Esophagus (tissue), 2 donors: ENCODE measurements at regions not wholly inside any gene's neighbourhood (a gene's known extent, or its start where the extent isn't known, plus 50 kb on each side); places are given as distances from the start of the nearest gene placed in this dataset.

Experiments used
- H3K27ac ChIP-seq, 2 donors: one replicate each; pipeline ENCODE4 v1.5.1; 2013; ENCODE audit warnings: low read depth in 2 of 2, mild to moderate bottlenecking in 2 of 2, inconsistent platforms in 1 of 2, low read length in 1 of 2, moderate library complexity in 1 of 2
- H3K27me3 ChIP-seq, 2 donors: one replicate each; pipeline ENCODE4 v1.6.1; 2013; ENCODE audit warnings: low read length in 2 of 2, control low read depth in 1 of 2, mild to moderate bottlenecking in 1 of 2; ENCODE audit not compliant: insufficient read depth in 2 of 2, control insufficient read depth in 1 of 2
- H3K36me3 ChIP-seq, 2 donors: one replicate each; pipeline ENCODE4 v1.6.1; 2013; ENCODE audit warnings: low read length in 1 of 2; ENCODE audit not compliant: control insufficient read depth in 2 of 2, insufficient read depth in 2 of 2
- H3K4me1 ChIP-seq, 2 donors: one replicate each; pipeline ENCODE4 v1.6.1; 2013; ENCODE audit warnings: low read length in 1 of 2; ENCODE audit not compliant: control insufficient read depth in 2 of 2, insufficient read depth in 2 of 2
- H3K4me3 ChIP-seq, 2 donors: one replicate each; pipeline ENCODE4 v1.5.1; 2013; ENCODE audit warnings: low read length in 2 of 2, mild to moderate bottlenecking in 2 of 2, low read depth in 1 of 2, moderate library complexity in 1 of 2
- H3K9me3 ChIP-seq, 2 donors: one replicate each; pipeline ENCODE4 v1.6.1; 2013; ENCODE audit warnings: mild to moderate bottlenecking in 2 of 2, low read depth in 1 of 2, low read length in 1 of 2, moderate library complexity in 1 of 2; ENCODE audit not compliant: control insufficient read depth in 2 of 2, insufficient read depth in 1 of 2
- WGBS, 2 donors: extraction: QIAGEN DNeasy Blood & Tissue Kit; methylation state at CpG; one replicate each; pipeline ENCODE4 v1.1.7; 2013; 5-methylcytosine and 5-hydroxymethylcytosine counted together
- donor health status: healthy with polysubstance abuse.
- donor health status: Bipolar disorder and iron deficiency.

DNA sequence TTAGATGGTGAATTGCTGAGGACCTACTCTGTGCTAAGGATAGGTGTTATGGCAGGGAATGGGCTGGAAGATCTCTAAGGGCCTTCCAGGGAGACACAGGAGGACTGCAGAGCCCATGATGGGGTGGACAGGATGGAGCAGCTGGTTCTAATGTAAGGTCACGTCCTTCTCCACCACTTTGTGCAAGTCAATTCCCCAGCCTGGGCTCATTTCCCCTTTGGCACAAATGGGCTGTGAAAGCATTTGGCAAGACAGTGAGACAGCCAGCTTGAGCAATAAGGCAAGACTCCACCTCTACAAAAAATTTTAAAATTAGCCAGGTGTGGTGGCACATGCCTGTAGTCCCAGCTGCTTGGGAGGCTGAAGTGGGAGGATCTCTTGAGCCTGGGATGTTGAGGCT is 81.4 kb upstream of the THY1 start:
- H3K36me3 ChIP-seq, result no peaks in the 10 kb centered on the region

DNA sequence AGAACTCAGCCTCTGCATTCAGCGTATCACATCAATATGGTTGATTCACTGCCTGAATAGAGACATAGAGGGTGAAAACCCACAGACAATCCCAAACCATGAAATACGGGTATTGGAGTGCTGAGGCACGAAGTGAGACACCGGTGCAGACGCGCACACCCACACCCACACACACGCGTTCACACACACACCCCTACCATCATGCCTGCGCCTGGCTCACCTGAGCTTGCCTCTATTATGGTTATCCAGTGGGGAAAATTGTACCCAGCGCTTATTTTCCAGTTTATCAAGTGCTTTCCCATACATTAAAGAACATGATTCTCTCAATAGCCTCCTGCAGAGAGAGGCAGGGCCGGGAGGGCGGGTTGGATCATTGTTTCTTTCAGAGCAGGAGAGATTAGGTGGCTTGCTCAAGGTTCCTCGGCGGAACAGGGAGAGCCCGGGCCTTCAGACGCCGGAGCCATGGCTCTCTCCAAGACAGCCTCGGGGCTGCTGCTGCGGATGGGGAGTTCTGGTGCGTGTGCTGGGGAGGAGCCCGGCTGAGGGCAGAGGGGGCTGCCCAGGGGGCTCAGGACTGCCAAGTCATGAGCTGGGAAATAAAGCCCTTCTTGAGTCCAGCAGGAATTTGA is 78.9 kb upstream of the THY1 start:
- Histone ChIP-seq H3K9me3 (peaks cover 0 to 2% of the 10 kb centered on the region in 2 donors), H3K36me3 (no peaks in the 10 kb centered on the region), H3K27me3 (no peaks in the 10 kb centered on the region), H3K4me1 (no peaks in the 10 kb centered on the region), H3K27ac (no peak overlapping the region), H3K4me3 (no peak overlapping the region)
- WGBS, 2 donors, result 60 to 65% methylated on average over 21 of the region's 21 CpGs

More for the DNA sequence above, 81.4 kb upstream of the THY1 start:
- 69 to 75% methylated on average over 1 of the region's 1 CpG for WGBS, 2 donors
- Histone ChIP-seq H3K9me3 (peaks cover 0 to 2% of the 10 kb centered on the region in 2 donors), H3K27ac (no peak overlapping the region), H3K27me3 (no peaks in the 10 kb centered on the region), H3K4me3 (no peak overlapping the region), H3K4me1 (peaks cover 0 to 3% of the 10 kb centered on the region in 2 donors)

DNA sequence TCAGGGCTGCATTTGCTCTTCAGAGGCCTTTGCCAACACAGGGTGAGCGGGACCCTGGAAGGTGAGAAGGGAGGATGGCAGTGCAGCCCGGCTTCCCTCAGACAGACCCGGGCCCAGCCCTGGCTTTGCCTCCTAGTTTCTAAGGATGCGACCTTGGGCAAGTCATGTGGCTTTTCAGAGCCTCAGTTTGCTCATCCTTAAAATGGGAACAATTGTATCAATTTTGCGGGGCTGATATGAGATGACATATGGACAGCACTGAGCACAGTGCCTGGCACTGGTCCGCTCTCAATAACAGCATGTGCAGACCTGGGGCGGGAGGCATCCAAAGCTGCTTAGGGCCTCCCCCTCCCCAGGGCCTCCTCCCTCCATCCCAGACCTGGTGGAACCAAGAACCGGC is 74.7 kb upstream of the THY1 start:
- no peaks in the 10 kb centered on the region for H3K27me3 ChIP-seq
- WGBS, 2 donors, result 78 to 81% methylated on average over 8 of the region's 8 CpGs
- no peak overlapping the region for H3K4me3 ChIP-seq
- H3K27ac ChIP-seq, result no peak overlapping the region
- no peaks in the 10 kb centered on the region for H3K9me3 ChIP-seq
- H3K36me3 ChIP-seq, result no peaks in the 10 kb centered on the region
- H3K4me1 ChIP-seq, result no peaks in the 10 kb centered on the region

GRCh38 chr11:119496997-119497396 is 74.0 kb upstream of the THY1 start:
- no peaks in the 10 kb centered on the region for H3K36me3 ChIP-seq
- no peak overlapping the region for H3K4me3 ChIP-seq
- no peaks in the 10 kb centered on the region for H3K9me3 ChIP-seq
- no peaks in the 10 kb centered on the region for H3K4me1 ChIP-seq
- 34 to 48% methylated on average over 2 of the region's 2 CpGs for WGBS, 2 donors
- H3K27ac ChIP-seq, result no peak overlapping the region
- H3K27me3 ChIP-seq, result no peaks in the 10 kb centered on the region

DNA sequence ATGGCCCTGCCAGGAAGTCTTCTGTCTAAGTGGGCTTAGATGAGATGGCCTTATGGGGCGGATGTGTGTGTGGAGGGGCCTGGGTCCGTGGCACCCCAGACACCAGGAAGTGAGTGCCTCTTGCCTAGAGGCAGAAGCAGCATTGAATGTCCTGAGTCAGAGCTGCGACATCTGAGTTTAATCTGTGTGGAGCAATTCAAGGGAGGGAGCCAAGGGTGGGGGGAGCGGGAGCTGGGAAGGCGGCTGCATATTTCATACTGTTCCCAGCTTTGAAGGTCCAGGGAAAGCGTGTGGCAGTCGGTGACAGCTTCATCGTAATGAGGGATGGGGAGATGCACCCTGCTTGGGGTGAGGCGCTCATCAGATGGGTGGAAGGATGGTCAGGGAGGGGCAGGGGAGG is 73.5 kb upstream of the THY1 start:
- no peak overlapping the region for H3K27ac ChIP-seq
- no peaks in the 10 kb centered on the region for H3K36me3 ChIP-seq
- no peak overlapping the region for H3K4me3 ChIP-seq
- H3K27me3 ChIP-seq, result no peaks in the 10 kb centered on the region
- 59 to 62% methylated on average over 9 of the region's 9 CpGs for WGBS, 2 donors
- no peaks in the 10 kb centered on the region for H3K9me3 ChIP-seq
- no peaks in the 10 kb centered on the region for H3K4me1 ChIP-seq

- Histone ChIP-seq H3K4me3 (no peak overlapping the region), H3K36me3 (no peaks in the 10 kb centered on the region), H3K27ac (no peak overlapping the region), H3K9me3 (no peaks in the 10 kb centered on the region), H3K27me3 (no peaks in the 10 kb centered on the region), H3K4me1 (no peaks in the 10 kb centered on the region)
- WGBS, 2 donors, result 48 to 50% methylated on average over 4 of the region's 4 CpGs
These were observed 70.7 kb upstream of the THY1 start for GRCh38 chr11:119493712-119494111.

GRCh38 chr11:119491753-119492510 is 69.0 kb upstream of the THY1 start:
- Histone ChIP-seq H3K27ac (no peak overlapping the region), H3K9me3 (no peaks in the 10 kb centered on the region), H3K4me1 (no peaks in the 10 kb centered on the region), H3K4me3 (no peak overlapping the region), H3K27me3 (no peaks in the 10 kb centered on the region), H3K36me3 (no peaks in the 10 kb centered on the region)
- WGBS, 2 donors, result 66 to 71% methylated on average over 17 of the region's 17 CpGs

- H3K4me1 ChIP-seq, result no peaks in the 10 kb centered on the region
- no peaks in the 10 kb centered on the region for H3K9me3 ChIP-seq
- no peaks in the 10 kb centered on the region for H3K36me3 ChIP-seq
- no peaks in the 10 kb centered on the region for H3K27me3 ChIP-seq
- WGBS, 2 donors, result 87 to 88% methylated on average over 24 of the region's 24 CpGs
- H3K27ac ChIP-seq, result no peak overlapping the region
- no peak overlapping the region for H3K4me3 ChIP-seq
These were observed 67.5 kb upstream of the THY1 start for GRCh38 chr11:119490253-119491006.

GRCh38 chr11:119489087-119489486 is 66.1 kb upstream of the THY1 start:
- Histone ChIP-seq H3K9me3 (no peaks in the 10 kb centered on the region), H3K4me3 (no peak overlapping the region), H3K36me3 (no peaks in the 10 kb centered on the region), H3K27ac (no peak overlapping the region), H3K4me1 (no peaks in the 10 kb centered on the region), H3K27me3 (no peaks in the 10 kb centered on the region)
- WGBS, 2 donors, result 78 to 80% methylated on average over 3 of the region's 3 CpGs
